Right lobe of liver (tissue), 4 donors: ENCODE measurements at regions not wholly inside any gene's neighbourhood (a gene's known extent, or its start where the extent isn't known, plus 50 kb on each side); places are given as distances from the start of the nearest gene placed in this dataset.

ENCODE experiments used
- CTCF ChIP-seq, 4 donors: fragments of 200-600 bp in 3 of 4; fragments of 450-650 bp in 1 of 4; IDR thresholded peaks; one replicate each; pipeline versions ENCODE4 v1.5.1 to v1.8.0; 2016 to 2022; ENCODE audit warnings: antibody characterized with exemption in 4 of 4, mild to moderate bottlenecking in 2 of 4
- POLR2A ChIP-seq: fragments of 450-650 bp; IDR thresholded peaks from one replicate; pipeline ENCODE4 v1.6.1; 2017; ENCODE audit warnings: antibody characterized with exemption, mild to moderate bottlenecking
- donor health status: DM: no; HTN: no; CAD: no.
- donor health status: DM: no; HTN: no; CAD: no.
- donor health status: DM: no; HTN: yes; CAD: no.

GRCh38 chr3:154668187-154668586, 238.2 kb upstream of the GPR149 start:
- TF ChIP-seq CTCF (IDR thresholded peaks at IDR 0.05), result no peak
- TF ChIP-seq POLR2A, result no peak
